ENCODE measurements at regions not wholly inside any gene's neighbourhood (a gene's known extent, or its start where the extent isn't known, plus 50 kb on each side); places are given as distances from the start of the nearest gene placed in this dataset.

DNA sequence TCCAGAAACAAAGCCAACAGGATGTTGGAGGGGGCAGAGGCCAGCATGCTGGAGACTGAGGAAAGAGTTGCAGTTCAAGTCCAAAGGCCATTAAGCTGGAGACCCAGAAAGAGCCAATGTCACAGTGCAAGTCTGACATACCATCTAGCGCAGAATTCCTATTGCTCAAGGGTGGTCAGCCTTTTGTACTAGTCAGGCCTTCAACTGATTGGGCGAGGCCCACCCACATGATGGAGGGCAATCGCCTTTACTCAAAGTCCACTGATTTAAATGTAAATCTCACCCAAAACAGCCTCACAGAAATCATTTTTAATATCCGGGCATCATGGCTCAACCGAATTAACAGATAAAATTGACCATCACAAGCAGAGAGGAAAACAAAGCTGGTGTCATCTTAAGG lies 113.9 kb downstream of the RCN1 start:
- no peak for DNase-seq (ENCODE audit: low read depth in 2 of 2)

DNA sequence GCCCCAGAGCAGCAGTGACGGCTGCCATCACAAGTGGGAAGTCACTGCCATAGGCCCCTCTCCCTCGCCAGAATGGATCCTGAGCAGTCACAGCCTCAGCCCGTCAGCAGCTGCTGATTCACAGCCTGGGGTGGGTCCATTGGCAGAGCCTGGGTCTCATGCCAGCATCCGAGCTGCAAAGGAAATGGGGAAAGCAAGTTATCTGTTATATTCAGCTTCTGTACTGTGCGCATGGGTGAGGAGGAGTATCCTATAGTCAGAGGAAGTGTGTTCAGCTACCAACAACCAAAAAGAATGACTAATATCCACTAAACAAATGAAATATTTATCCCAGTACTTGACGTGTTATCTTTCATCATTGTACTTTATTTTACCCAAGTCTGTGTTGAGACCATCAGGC lies 119.7 kb downstream of the RCN1 start:
- DNase-seq (ENCODE audit: low read depth in 2 of 2), result no peak

DNA sequence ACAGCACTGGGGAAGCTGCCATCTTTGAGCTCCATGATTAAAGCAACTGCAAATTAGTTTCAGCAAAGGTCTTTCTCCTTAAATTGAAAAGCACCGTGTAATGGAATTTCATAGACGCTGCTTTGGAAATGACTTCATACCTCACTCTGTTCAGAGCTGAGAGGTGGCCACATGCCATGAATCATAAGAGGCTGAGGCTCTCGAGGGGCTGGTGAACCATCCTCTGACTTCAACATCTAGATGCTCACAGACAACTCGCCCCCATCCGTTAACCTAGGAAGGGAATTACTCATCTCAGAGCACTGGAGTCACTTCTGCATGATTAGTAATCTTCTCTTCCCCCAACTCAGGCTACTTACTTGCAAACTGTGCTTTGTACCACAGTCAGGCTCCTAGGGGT lies 122.3 kb downstream of the RCN1 start:
- no peak for DNase-seq (ENCODE audit: low read depth in 2 of 2)

DNA sequence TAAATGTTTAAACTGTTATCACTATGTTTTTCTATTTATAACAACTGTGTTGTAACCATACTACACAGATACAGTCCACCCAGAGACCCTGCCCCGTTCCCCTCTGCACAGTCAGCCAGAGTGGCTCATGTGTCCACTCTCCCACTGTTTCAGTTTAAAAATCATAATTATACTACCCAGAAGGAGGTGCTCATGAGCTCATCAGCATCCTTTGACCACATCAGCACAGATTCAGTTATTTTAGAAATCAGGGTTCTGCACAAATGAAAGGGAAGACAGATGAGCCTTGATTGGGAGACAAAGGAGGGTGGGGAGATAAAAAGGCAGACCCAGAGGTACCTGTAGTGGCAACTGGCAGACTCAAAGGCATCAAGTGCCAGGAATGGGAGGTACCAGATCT lies 124.3 kb downstream of the RCN1 start:
- no peak for DNase-seq (ENCODE audit: low read depth in 2 of 2)

DNA sequence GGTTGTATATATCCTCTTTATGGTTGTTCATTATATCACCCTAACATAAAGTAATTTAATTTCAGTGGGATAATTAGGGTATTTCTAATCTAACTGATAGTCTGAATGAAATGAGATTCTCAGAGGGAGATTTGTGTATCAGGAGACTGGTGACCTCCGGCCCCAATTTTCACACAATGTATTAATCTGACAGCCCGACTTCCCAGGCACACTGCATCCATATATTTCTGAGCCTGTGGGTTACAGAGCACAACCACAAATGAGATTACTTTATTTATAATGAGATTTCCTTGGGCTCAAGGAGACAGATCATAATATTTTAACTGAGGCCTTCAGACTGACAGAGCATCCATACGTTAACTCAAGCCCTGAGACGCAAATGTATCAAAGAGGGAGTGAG lies 125.9 kb downstream of the RCN1 start:
- no peak for DNase-seq (ENCODE audit: low read depth in 2 of 2)

DNA sequence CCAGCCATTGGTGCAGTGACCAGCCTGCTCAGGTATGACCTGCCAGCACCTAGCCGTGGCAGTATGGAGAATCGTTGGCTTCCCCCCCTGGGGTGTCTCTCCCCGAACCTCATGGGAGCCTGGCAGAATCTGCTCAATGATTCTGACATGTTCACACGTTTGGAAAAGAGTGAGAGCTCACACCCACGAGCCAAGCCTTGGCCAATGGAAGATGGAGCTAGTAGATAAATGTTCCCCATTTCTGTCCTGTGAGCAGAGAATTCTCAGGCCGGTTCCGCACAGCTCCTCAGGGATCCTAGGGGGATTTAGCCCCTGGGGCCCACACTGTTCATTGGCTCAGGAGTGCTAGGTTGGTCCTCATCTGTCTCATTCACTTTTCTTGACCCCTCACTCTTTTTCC lies 128.4 kb downstream of the RCN1 start:
- DNase-seq (ENCODE audit: low read depth in 2 of 2), result no peak

DNA sequence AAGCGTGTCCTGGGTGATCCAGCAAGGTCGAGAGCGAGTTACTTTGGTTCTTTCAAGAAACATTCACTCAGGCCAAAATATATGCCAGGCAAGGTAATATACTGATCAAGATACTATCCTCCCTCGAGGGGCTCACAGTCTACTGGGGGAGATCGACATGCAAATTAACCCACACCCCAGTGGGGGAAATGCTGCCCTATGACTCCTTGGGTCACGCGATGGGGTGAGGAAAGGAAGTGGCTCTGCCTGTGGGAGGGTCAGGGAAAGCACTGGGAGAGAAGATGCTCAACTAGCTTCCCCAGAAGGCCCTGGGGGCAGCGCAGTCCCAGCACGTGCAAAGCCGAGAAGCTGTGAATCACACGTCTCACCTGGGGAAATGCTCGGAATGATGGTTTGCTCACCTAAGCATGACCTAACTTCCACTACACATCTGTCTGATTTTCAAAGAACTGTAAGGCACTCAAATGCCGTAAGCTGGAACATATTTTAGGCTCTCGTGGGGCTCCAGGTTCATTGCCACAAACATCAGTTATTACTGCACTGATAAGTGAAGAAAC lies 130.7 kb downstream of the RCN1 start:
- DNase-seq (ENCODE audit: low read depth in 2 of 2), result no peak

DNA sequence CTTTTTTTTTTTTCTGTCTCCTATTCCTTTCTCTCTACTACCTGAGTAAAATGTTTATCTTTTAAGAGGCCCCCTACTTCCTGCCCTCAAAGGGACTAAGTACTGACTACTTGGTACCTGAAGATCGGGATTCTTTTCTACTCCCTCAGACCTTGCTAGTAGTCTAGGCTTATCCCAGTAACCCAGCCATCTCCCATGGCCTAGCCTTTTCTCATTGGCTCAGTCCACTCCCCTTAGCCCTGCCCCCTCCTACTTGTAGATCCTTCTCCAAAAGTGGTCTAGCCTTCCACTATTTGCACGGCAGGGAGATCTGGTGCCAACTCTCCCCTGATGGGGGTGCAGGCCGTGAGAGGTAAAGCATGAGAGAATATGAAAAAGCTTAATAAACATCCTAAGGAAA lies 133.7 kb downstream of the RCN1 start:
- DNase-seq (ENCODE audit: low read depth in 2 of 2), result no peak

DNA sequence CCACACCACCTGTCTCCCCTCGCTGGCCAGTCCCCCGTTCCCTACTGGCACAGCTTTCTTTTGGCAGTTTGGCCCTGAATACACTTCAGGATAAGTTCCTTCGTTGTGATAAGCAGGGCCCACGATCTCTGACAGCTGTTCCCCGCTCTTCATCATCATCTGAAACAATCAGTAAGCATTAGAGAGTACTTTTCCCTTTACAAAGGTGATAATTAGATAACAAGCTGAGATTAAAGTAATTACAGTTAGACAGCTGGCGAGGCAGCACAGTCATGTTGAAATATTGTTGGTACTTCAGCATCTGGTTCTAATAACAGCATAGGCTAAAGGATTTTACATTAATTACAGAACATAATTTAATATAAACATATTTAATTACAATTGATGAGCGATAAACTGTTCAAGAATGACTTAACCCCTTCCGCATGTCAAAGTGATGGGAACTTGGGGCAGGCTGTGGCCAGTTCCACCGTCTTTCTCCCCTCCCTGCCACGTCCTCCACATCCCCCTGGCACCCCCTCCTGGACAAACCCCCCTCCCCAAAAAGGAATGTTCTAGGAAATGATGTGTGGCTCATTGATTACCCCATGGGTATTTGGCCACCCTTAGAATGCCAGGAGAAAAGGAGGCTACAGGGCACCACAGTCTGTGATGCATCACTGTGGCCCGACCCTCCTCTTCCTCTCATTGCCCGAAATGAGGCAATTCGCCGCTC lies 134.9 kb downstream of the RCN1 start:
- no peak for DNase-seq (ENCODE audit: low read depth in 2 of 2)

DNA sequence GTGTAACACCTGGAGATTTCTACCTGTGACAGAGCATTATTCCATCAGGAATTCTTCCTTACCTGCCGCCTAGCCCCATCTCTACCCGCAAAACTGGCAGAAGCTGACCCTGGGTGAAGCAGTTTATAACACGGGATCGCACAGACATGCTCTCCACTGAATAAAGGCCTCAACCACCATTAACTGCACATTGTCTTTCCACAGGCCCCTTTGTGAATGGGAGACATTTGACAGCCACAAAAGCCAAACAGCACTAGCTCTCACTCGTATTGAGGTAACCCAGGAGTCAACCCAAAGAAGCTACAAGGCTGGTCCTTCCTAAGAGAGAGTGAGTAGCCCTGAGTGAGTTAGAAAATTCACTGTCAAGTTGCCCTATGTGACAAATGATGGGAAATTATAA lies 135.6 kb downstream of the RCN1 start:
- no peak for DNase-seq (ENCODE audit: low read depth in 2 of 2)

DNA sequence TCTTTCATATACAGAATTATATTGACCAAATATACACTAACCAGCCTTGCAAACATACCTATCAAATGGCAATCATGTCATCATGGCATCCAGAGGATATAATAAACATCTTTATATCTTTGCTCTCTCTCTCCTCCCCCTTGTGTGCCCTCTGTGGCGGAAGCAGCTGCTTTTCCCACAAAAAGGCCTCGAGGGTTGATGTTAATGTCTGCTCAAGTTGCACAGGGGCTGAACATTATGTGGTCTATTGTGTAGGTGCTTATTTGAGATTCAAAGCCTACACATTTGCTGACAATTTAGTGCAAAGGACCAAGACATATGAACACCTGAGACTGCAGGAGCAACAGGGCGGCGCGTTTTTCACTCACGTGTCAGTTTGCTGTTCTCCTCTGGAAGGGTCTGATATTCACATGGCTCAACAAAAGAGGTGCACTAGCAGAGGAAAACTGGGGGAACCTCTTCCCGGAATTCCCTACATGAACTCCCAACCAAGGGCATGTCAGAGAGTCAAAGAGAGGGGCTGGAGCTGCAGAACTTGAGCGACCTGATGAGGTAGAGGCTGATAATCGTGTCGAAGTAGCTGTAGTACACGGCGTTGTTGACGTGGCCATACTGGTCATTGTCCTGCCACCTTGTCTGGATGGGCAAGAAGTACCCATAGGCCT lies 138.8 kb downstream of the RCN1 start:
- DNase-seq (ENCODE audit: low read depth in 2 of 2), result no peak

DNA sequence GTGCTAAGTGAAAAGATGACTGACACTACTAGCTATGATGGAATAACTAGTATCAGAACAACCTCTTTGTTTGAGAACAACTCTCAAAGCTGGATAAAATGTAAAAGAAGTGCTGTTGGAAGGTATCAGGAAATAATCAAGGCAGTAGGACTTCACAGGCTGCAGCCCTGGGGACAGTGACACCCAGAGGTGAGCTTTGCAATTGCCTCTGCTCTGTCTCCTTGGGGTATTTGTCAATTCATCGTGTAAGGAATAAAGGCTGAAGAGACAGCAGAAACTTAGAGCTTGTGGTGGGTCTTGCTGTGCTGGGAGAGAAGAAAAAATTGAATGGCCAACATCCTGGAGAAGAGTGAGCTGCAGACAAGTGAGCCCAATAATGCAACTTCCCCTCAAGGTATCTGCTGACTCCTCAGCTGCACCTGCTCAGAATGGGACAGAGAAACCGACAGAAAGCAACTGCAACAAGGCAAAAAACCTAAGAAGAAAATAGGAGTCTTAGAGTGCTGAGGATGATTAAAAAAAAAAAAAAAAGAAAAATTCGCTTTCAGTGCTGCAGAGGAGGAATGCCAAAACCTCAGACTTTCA lies 141.1 kb downstream of the RCN1 start:
- DNase-seq (ENCODE audit: low read depth in 2 of 2), result no peak

DNA sequence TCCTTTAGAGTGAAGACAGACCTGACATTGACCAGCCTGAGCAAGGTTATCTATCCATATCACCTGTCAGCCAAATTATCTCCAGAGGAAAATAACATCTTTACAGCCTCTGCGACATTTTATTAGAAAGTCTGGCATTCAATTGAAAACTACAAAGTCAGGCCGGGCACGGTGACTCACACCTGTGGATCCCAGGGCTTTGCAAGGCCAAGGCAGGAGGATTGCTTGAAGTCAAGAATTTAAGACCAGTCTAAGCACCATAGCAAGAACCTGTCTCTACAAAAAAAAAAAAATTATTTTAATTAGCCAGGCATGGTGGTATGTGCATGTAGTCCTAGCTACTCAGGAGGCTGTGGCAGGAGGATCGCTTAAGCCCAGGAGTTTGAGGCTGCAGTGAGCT lies 141.6 kb downstream of the RCN1 start:
- no peak for DNase-seq (ENCODE audit: low read depth in 2 of 2)

DNA sequence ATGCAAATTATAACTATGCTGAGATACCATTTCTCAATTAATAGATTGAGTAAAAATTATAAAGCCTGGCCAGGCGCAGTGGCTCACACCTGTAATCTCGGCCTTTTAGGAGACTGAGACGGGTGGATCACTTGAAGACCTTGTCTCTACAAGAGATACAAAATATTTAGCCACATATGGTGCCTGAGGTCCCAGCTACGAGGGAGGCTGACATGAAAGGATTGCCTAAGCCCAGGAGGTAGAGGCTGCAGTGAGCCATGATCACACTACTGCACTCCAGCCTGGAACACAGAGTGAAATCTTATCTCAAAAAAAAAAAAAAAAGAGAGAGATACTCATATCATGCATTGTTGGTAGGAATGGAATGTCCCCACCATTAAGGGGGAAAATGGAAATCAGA lies 142.4 kb downstream of the RCN1 start:
- DNase-seq (ENCODE audit: low read depth in 2 of 2), result no peak

DNA sequence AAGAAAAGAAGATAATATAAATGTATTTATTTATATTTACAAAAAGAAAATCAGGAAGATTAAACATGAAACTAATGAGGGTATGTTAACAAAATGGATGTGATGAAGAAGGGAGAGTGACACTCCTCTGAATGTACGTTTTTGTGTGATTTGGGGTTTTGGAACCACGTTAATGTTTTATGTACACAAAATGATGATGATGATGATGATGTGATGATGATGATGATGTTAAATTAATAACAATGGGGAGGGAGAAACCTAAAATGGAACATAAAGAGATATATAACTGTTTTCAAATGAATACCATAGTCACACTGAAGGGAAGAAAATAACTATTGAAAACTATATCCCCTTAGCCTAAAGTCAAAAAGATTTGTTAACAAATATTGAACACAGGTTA lies 143.1 kb downstream of the RCN1 start:
- DNase-seq (ENCODE audit: low read depth in 2 of 2), result no peak

DNA sequence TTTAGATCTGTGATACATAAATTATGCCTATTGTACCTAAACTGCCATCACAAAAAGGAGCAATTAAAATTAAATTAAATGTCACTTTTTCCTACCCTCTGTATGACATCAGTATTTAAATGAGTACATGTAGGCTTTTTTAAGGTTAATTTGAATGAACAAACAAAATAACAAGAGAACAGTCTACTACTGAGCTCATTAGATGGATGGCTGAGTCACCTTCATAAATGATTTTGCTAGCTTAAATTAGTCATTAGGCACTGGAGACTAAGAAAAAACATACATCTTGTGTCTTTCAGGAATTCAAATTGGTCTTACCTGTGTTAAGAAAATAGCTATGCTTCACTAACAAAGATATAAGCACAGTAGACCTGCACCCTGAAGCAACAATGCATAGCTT lies 153.6 kb downstream of the RCN1 start:
- no peak for DNase-seq (ENCODE audit: low read depth in 2 of 2)

DNA sequence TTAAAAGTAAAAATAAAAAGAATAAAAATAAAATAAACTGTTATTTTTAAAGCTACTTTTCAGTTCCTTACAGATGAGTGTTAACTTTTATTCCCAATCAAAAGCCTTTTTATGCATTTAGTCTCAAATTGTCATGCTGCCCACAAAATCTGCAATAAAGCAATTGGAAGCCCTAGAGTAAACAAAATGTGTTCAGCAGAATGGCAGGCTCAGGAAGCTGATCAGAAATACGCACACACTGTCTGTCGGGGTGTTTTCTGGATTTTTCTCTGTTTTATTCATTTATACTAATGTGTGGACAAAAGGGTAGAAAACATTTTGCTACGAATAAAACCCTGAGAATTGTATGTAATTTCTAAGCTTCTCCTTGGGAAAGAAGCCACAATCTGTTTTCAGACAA lies 162.8 kb downstream of the RCN1 start:
- DNase-seq (ENCODE audit: low read depth in 2 of 2), result no peak

DNA sequence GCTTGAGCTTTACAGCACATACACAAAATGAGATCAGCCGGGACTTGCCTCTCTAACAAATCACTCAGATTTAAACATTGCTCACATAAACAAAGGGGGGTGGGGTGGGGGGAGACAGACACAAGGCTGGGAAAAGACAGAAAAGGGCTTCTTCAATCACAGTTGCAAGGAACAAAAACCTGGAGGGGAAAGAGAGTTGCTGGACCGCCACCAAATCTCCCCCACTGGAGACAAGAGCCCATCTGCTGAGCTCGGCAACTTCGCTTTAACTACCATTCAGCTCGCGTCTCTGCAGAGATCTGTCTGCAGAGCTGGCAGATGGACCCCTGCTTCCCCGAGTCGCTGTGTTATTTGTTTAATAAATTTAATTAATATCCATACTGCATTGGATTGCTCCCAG lies 165.0 kb downstream of the RCN1 start:
- DNase-seq (ENCODE audit: low read depth in 2 of 2), result no peak

DNA sequence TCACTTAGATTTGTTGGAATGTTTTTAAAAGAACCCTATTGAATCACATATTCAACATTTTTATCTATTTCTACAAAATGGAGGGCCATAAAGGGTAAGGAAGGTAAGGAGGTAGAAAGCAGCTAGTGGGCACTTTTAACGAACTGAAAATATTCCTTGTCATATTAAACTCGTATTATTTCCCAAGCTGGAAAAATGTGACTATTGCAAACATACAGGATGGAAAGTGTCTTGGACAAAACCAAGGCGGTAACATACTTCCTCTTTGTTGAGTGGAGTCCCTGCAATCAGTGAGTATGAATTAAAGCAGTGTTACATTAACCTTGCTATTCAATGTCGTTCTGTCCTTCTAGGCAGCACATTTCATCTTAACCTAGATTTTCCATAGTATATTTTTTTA lies 165.6 kb downstream of the RCN1 start:
- no peak for DNase-seq (ENCODE audit: low read depth in 2 of 2)

DNA sequence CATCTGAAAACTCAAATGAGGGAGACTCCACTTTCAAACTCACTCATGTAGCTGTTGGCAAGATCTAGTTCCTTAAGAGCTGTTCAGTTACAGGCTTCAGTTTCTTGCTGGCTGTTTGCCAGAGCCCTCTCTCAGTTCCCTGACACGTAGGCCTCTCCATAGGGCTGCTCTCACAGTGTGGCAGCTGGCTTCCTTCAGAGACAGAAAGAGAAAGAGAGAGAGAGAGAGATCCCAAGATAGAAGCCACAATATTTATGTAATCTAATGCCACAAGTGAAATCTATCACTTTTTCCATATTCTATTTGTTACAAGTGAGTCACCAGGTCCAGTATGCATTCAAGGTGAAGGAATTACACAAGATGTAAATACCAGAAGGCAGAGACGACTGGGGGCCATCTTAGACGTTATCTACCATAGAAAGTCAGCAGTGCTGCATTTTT lies 168.8 kb downstream of the RCN1 start:
- DNase-seq (ENCODE audit: low read depth in 2 of 2), result no peak

DNA sequence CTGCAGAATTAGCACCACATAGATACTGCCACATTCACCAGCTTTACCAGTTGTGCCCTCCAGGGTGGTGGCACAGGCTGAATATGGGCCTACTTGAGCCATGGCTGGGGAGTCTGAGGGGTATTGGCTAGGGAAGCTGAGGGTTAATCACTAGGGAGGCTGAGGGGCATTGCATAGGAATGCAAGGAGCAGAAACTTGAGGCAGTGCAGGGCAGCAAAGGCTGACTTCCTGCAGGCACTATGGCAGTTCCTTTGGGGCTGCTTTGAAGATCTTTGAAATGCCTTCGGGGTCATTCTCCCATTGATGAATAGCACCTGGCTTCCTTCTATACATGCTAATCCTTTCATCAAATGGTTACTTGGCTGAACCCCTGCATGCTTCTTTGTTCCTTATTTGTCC lies 171.5 kb downstream of the RCN1 start:
- no peak for DNase-seq (ENCODE audit: low read depth in 2 of 2)

DNA sequence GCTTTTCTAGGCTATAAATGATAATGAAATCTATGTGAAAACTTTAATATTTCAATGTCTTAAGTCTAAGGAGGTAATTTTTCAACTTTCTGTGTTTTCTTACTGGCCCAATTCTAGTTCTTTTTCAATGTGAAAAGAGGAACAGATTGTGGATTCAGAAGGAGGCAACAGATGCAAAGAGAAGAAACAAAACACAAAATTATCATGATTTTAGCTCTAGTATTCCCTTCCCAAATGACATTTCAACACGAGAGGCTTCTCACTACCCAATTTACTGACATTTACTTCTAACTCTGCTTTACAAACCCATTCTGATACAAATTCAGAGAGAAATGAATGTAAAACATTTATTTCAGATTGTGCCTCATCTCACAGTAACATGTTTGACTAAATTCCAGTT lies 169.4 kb downstream of the WT1 start:
- DNase-seq (ENCODE audit: low read depth in 2 of 2), result no peak

DNA sequence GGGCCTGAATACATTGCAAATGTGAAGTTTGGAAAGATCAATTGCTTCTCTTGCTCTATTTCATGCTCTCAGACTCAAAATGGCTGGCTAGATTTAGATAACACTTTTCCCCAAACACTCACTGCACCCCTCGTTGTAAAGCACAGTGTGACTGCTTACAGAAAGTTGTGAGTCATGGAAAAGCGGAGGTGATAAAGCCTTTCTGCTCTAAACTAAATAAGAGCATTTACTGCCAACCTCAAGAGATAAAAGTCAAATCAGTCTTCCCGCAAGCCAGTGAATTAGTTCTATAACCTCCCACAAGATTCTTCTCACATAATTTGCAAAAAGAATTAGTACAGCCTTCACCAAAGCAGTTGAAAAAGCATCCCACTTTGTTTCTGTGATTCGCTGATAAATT lies 168.7 kb downstream of the WT1 start:
- DNase-seq (ENCODE audit: low read depth in 2 of 2), result no peak

Measured in stimulated activated CD8-positive, alpha-beta memory T cell treated with anti-CD3 and anti-CD28 coated beads, Interleukin-15, amount 100 ng/mL, for 4 hours (primary cell).